ENCODE measurements at regions not wholly inside any gene's neighbourhood (a gene's known extent, or its start where the extent isn't known, plus 50 kb on each side); places are given as distances from the start of the nearest gene placed in this dataset.
"Not testable (repeated sequence)": the region's sequence is repeated elsewhere in the genome, so short reads cannot be mapped to it uniquely, and the experiment has no call there.

GRCh38 chr6:159631886-159632285 lies 61.2 kb downstream of the SOD2 start:
- DNase-seq (ENCODE audit: low read depth) = no peak
- TF ChIP-seq CTCF (conservative IDR thresholded peaks at IDR 0.05; ENCODE audit: control insufficient read depth, insufficient read depth, low read depth, low read length) = no peak
- no peak overlapping the region for H3K4me3 ChIP-seq (ENCODE audit: control insufficient read depth, low read depth, low read length)

- H3K4me3 ChIP-seq (ENCODE audit: control insufficient read depth, low read depth, low read length) = no peak overlapping the region
- TF ChIP-seq CTCF (conservative IDR thresholded peaks at IDR 0.05; ENCODE audit: control insufficient read depth, insufficient read depth, low read depth, low read length) = no peak
These were observed 65.1 kb downstream of the SOD2 start for GRCh38 chr6:159627939-159628338.

GRCh38 chr6:159626506-159626905 lies 66.5 kb downstream of the SOD2 start:
- not testable (repeated sequence) for DNase-seq (ENCODE audit: low read depth); H3K4me3 ChIP-seq (ENCODE audit: control insufficient read depth, low read depth, low read length)

More at GRCh38 chr6:159627939-159628338, 65.1 kb downstream of the SOD2 start:
- no peak for DNase-seq (ENCODE audit: low read depth)

- H3K4me3 ChIP-seq (ENCODE audit: control insufficient read depth, low read depth, low read length) = no peak overlapping the region
- no peak for TF ChIP-seq CTCF (conservative IDR thresholded peaks at IDR 0.05; ENCODE audit: control insufficient read depth, insufficient read depth, low read depth, low read length)
- DNase-seq (ENCODE audit: low read depth) = no peak
These were observed 69.9 kb downstream of the SOD2 start for GRCh38 chr6:159623156-159623555.

GRCh38 chr6:159620947-159621346 lies 72.1 kb downstream of the SOD2 start:
- TF ChIP-seq CTCF (conservative IDR thresholded peaks at IDR 0.05; ENCODE audit: control insufficient read depth, insufficient read depth, low read depth, low read length) = no peak
- no peak overlapping the region for H3K4me3 ChIP-seq (ENCODE audit: control insufficient read depth, low read depth, low read length)
- no peak for DNase-seq (ENCODE audit: low read depth)

- DNase-seq (ENCODE audit: low read depth) = no peak
These were observed 75.6 kb downstream of the SOD2 start for GRCh38 chr6:159617444-159617843.

GRCh38 chr6:159616456-159616855 lies 76.6 kb downstream of the SOD2 start:
- DNase-seq (ENCODE audit: low read depth) = no peak
- no peak overlapping the region for H3K4me3 ChIP-seq (ENCODE audit: control insufficient read depth, low read depth, low read length)
- TF ChIP-seq CTCF (conservative IDR thresholded peaks at IDR 0.05; ENCODE audit: control insufficient read depth, insufficient read depth, low read depth, low read length) = no peak

More at GRCh38 chr6:159617444-159617843, 75.6 kb downstream of the SOD2 start:
- no peak for TF ChIP-seq CTCF (conservative IDR thresholded peaks at IDR 0.05; ENCODE audit: control insufficient read depth, insufficient read depth, low read depth, low read length)
- H3K4me3 ChIP-seq (ENCODE audit: control insufficient read depth, low read depth, low read length) = no peak overlapping the region

Data from fibroblast of mammary gland (primary cell).